ENCODE measurements at regions not wholly inside any gene's neighbourhood (a gene's known extent, or its start where the extent isn't known, plus 50 kb on each side); places are given as distances from the start of the nearest gene placed in this dataset.

GRCh38 chr5:110201791-110202190 lies 512.1 kb downstream of the MAN2A1 start:
- ChIA-PET POLR2A (no interaction called here), CTCF (ENCODE audit: unreplicated experiment) (no interaction called here)
- intact Hi-C loops (cut with micrococcal nuclease; ENCODE audit: unreplicated experiment) = no loop called here
- H4K20me1 ChIP-seq (ENCODE audit: insufficient read depth, low read length) = no peaks in the 10 kb centered on the region
- H3K36me3 ChIP-seq (ENCODE audit: insufficient read depth, low read length) = no peaks in the 10 kb centered on the region
- no peaks in the 10 kb centered on the region for H3K9me3 ChIP-seq (ENCODE audit: low read length)
- H3K4me1 ChIP-seq (ENCODE audit: insufficient read depth, low read length, poor library complexity, severe bottlenecking) = no peaks in the 10 kb centered on the region
- no peak for DNase-seq (ENCODE audit: low spot score)
- no peak overlapping the region for H3K4me2 ChIP-seq (ENCODE audit: low read length)
- H2AFZ ChIP-seq (ENCODE audit: low read length) = no peak overlapping the region
- no peak for TF ChIP-seq EZH2phosphoT487 (IDR thresholded peaks at IDR 0.05; ENCODE audit: borderline replicate concordance, low read depth, low read length)
- TF ChIP-seq, protein P1, sequence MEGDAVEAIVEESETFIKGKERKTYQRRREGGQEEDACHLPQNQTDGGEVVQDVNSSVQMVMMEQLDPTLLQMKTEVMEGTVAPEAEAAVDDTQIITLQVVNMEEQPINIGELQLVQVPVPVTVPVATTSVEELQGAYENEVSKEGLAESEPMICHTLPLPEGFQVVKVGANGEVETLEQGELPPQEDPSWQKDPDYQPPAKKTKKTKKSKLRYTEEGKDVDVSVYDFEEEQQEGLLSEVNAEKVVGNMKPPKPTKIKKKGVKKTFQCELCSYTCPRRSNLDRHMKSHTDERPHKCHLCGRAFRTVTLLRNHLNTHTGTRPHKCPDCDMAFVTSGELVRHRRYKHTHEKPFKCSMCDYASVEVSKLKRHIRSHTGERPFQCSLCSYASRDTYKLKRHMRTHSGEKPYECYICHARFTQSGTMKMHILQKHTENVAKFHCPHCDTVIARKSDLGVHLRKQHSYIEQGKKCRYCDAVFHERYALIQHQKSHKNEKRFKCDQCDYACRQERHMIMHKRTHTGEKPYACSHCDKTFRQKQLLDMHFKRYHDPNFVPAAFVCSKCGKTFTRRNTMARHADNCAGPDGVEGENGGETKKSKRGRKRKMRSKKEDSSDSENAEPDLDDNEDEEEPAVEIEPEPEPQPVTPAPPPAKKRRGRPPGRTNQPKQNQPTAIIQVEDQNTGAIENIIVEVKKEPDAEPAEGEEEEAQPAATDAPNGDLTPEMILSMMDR (conservative IDR thresholded peaks at IDR 0.05; ENCODE audit: low read length) = no peak
- H3K79me2 ChIP-seq (ENCODE audit: insufficient read depth, low read depth, low read length) = no peaks in the 10 kb centered on the region
- no TSS peak for BruUV-seq (replicated peaks)
- no peak overlapping the region for H3K27ac ChIP-seq (ENCODE audit: low read depth, low read length, poor library complexity, severe bottlenecking)
- H3K9me2 ChIP-seq (ENCODE audit: insufficient read depth, low read length) = no peaks in the 10 kb centered on the region
- H3K4me3 ChIP-seq (ENCODE audit: low read depth, low read length, poor library complexity, severe bottlenecking) = no peak overlapping the region

DNA sequence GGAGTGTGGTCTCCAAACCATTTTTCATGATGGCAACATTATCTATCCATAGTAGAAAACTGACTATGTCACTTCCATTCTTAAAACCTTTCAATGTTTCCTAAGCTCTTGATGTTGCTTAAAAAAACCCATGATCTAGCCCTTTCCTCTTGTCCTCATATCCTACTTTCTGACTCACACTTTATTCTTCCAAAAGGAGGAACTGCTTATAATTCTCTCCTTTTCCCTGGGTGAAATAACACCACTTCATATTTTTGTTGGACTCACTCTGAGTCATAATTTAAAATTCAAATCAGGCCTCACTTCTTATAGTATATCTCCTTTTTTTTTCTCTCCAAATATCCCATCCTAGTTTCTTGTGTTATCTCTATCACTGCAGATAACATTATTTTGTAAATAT lies 513.9 kb downstream of the MAN2A1 start:
- intact Hi-C loops (cut with micrococcal nuclease; ENCODE audit: unreplicated experiment) = no loop called here
- CTCF ChIA-PET (ENCODE audit: unreplicated experiment) = no interaction called here
- no peak overlapping the region for H3K4me3 ChIP-seq (ENCODE audit: low read depth, low read length, poor library complexity, severe bottlenecking)

GRCh38 chr5:110209401-110209800 lies 517.1 kb downstream of the TMEM232 start:
- POLR2A ChIA-PET = no interaction called here
- no peak for TF ChIP-seq EZH2phosphoT487 (IDR thresholded peaks at IDR 0.05; ENCODE audit: borderline replicate concordance, low read depth, low read length)
- TF ChIP-seq, protein P1 (conservative IDR thresholded peaks at IDR 0.05; ENCODE audit: low read length) = no peak

More for the DNA sequence above, 513.9 kb downstream of the MAN2A1 start:
- Histone ChIP-seq H3K9me3 (ENCODE audit: low read length) (no peaks in the 10 kb centered on the region), H3K4me1 (ENCODE audit: insufficient read depth, low read length, poor library complexity, severe bottlenecking) (no peaks in the 10 kb centered on the region), H3K79me2 (ENCODE audit: insufficient read depth, low read depth, low read length) (no peaks in the 10 kb centered on the region), H3K27ac (ENCODE audit: low read depth, low read length, poor library complexity, severe bottlenecking) (no peak overlapping the region), H3K4me2 (ENCODE audit: low read length) (no peak overlapping the region), H3K36me3 (ENCODE audit: insufficient read depth, low read length) (no peaks in the 10 kb centered on the region), H3K9me2 (ENCODE audit: insufficient read depth, low read length) (no peaks in the 10 kb centered on the region), H2AFZ (ENCODE audit: low read length) (no peak overlapping the region), H4K20me1 (ENCODE audit: insufficient read depth, low read length) (no peaks in the 10 kb centered on the region)
- no peak for TF ChIP-seq EZH2phosphoT487 (IDR thresholded peaks at IDR 0.05; ENCODE audit: borderline replicate concordance, low read depth, low read length)
- TF ChIP-seq, protein P1 (conservative IDR thresholded peaks at IDR 0.05; ENCODE audit: low read length) = no peak
- BruUV-seq (replicated peaks) = no TSS peak
- POLR2A ChIA-PET = interaction anchor here (0.6 kb wide), 1 partner anchor 29 kb away, joined by 3 read pairs; no protein-coding TSS in a partner anchor
- DNase-seq (ENCODE audit: low spot score) = no peak

More at GRCh38 chr5:110209401-110209800, 517.1 kb downstream of the TMEM232 start:
- Histone ChIP-seq H3K27ac (ENCODE audit: low read depth, low read length, poor library complexity, severe bottlenecking) (no peak overlapping the region), H3K9me2 (ENCODE audit: insufficient read depth, low read length) (no peaks in the 10 kb centered on the region), H3K4me1 (ENCODE audit: insufficient read depth, low read length, poor library complexity, severe bottlenecking) (no peaks in the 10 kb centered on the region), H3K4me2 (ENCODE audit: low read length) (no peak overlapping the region), H3K4me3 (ENCODE audit: low read depth, low read length, poor library complexity, severe bottlenecking) (no peak overlapping the region), H4K20me1 (ENCODE audit: insufficient read depth, low read length) (no peaks in the 10 kb centered on the region), H3K9me3 (ENCODE audit: low read length) (no peaks in the 10 kb centered on the region), H3K79me2 (ENCODE audit: insufficient read depth, low read depth, low read length) (no peaks in the 10 kb centered on the region), H2AFZ (ENCODE audit: low read length) (no peak overlapping the region), H3K36me3 (ENCODE audit: insufficient read depth, low read length) (no peaks in the 10 kb centered on the region)
- DNase-seq (ENCODE audit: low spot score) = no peak
- CTCF ChIA-PET (ENCODE audit: unreplicated experiment) = no interaction called here
- intact Hi-C loops (cut with micrococcal nuclease; ENCODE audit: unreplicated experiment) = no loop called here
- BruUV-seq (replicated peaks) = no TSS peak
